Tibial nerve (tissue), 4 donors: ENCODE measurements at regions not wholly inside any gene's neighbourhood (a gene's known extent, or its start where the extent isn't known, plus 50 kb on each side); places are given as distances from the start of the nearest gene placed in this dataset.

Source experiments
- EP300 ChIP-seq, 2 donors: sonication (generic); formaldehyde crosslinking; IDR thresholded peaks; one replicate each; pipeline ENCODE4 v1.6.1; 2017; ENCODE audit warnings: antibody characterized with exemption in 2 of 2, mild to moderate bottlenecking in 1 of 2
- TF ChIP-seq, protein P1 (sequence below), 5 experiments: fragments of 200-600 bp in 3 of 5; fragments of 450-650 bp in 2 of 5; sonication (generic) in 3 of 5; IDR thresholded peaks; one replicate each; pipeline ENCODE4 v1.5.1; 2016 to 2019; ENCODE audit warnings: antibody characterized with exemption in 5 of 5, mild to moderate bottlenecking in 3 of 5, moderate library complexity in 2 of 5

DNA sequence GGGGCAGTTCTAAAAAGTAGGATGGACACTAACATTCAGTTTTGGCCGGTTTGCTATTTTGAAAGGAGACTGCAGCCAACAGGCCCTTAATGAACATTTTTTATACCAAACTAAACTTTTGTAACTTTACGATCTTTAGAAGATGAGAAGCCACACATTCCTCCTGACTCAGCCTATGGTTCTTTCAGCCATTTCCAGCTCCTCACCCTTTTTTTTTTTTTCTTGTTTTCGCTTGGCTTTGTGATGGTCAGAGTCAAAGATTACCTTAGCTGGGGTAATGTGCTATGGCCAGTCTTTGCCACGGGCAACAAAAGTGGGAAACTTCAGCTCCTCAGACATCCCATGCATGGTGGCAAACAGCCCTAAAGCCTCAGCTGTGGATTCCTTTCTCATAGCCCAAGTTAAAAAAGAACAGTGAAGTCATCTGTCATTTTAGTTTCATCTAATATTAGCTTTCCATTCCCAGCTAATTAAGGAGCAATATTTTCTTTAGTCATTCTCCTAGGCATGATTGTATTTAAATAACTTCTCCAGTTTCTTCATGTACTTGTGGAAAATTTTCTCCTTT lies 368.7 kb downstream of the MFSD1 start:
- TF ChIP-seq, protein P1, sequence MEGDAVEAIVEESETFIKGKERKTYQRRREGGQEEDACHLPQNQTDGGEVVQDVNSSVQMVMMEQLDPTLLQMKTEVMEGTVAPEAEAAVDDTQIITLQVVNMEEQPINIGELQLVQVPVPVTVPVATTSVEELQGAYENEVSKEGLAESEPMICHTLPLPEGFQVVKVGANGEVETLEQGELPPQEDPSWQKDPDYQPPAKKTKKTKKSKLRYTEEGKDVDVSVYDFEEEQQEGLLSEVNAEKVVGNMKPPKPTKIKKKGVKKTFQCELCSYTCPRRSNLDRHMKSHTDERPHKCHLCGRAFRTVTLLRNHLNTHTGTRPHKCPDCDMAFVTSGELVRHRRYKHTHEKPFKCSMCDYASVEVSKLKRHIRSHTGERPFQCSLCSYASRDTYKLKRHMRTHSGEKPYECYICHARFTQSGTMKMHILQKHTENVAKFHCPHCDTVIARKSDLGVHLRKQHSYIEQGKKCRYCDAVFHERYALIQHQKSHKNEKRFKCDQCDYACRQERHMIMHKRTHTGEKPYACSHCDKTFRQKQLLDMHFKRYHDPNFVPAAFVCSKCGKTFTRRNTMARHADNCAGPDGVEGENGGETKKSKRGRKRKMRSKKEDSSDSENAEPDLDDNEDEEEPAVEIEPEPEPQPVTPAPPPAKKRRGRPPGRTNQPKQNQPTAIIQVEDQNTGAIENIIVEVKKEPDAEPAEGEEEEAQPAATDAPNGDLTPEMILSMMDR (IDR thresholded peaks at IDR 0.05) = no peak
- no peak for TF ChIP-seq EP300 (IDR thresholded peaks at IDR 0.05)
